ENCODE measurements at regions not wholly inside any gene's neighbourhood (a gene's known extent, or its start where the extent isn't known, plus 50 kb on each side); places are given as distances from the start of the nearest gene placed in this dataset.
"Not testable (repeated sequence)": the region's sequence is repeated elsewhere in the genome, so short reads cannot be mapped to it uniquely, and the experiment has no call there.

DNA sequence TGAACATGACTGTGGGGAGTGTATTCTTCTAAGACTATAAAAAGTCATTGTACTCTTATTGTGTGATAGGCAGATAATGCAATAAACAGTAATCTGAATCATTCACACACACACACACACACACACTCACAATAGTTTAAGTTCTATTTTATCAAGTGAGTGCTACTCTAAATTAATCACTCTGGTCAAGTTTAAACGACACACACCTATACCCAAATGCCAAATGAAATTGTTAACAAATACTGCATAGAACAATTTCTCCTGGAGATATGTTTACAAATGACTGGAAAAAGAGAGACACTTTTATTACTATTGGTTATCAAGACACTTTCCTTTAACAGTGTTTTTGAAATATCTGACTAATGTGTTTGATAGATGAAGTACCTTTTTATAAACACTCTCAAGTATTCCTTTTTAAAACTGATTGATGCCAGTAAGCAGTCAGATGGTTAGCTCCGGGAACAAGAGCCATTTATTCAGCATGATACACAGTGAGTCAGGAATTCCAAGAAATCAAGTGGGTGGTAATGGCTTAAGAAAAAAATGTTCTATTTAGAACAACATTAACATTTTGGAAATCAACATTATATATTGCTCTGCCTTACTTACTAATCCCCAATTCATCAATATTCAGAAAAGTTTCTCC lies 521.6 kb upstream of the ST8SIA4 start:
- no peak for DNase-seq
- intact Hi-C loops (cut with DNase I) = no loop called here

DNA sequence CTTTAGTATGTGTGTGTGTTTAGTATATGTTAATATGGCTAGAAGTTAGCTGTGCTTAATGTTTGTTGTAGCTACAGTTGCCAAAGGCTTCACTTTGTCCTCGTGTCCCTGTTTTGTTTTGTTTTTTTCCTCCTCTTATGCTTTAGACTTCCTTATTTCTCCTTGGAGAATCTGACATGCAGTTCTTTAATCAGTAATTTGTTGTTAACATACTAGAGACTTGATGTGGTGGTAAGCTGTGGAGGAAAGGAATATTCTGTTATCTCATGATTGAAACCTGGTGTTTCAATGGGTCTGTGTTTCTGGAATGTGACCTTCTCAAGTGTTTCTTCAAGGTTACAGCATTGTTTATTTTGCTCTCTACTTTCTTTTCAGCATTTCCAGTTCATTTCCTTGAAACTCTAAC lies 515.6 kb upstream of the ST8SIA4 start:
- intact Hi-C loops (cut with DNase I) = no loop called here
- no peak for DNase-seq

DNA sequence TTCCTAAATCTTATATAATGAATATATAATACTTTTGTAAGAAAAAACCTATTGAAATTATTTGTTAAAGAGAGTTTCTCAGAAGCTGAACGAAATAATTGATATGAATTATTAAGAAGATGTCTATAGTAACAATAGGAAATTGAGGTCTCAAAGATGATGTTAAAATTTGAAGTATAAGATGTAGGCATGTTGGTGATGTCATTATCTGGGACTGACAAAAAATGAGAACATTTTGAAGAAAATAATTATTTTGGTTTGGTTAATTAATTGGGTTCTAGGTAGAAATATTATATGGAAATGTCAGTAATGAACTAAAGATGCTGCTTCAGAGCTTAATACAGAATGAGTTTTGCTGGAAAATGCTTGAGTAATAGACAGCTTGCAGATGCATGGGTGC lies 501.4 kb upstream of the ST8SIA4 start:
- intact Hi-C loops (cut with DNase I) = no loop called here
- DNase-seq = no peak

DNA sequence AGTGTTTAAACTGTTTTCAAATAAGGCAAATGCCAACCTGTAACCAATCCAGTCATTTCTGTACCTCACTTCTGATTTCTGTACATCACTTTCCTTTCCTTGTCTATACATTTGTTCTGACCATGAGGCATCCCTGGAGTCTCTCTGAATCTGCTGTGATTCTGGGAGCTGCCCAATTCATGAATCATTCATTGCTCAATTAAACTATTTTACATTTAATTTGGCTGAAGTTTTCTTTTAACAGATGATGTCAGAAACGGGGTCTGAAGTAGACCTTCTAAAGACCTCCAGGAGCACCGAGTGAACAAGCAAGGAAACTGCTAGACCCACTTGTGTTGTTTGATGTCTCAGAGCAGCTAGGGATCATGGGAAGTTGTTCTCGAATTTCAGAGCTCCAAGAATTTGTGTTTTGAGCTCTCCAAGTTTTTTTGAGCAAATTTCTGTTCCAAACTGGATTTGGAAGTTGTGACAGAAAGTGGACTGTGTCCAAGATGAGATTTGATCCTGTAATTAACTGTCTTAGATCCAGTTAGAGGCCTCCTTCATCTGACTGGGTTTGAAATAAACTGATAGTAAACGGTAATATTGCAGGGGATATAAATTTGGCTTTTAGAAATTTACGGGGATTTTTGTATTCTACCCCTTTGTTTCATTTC lies 490.8 kb upstream of the ST8SIA4 start:
- DNase-seq = no peak
- intact Hi-C loops (cut with DNase I) = no loop called here

DNA sequence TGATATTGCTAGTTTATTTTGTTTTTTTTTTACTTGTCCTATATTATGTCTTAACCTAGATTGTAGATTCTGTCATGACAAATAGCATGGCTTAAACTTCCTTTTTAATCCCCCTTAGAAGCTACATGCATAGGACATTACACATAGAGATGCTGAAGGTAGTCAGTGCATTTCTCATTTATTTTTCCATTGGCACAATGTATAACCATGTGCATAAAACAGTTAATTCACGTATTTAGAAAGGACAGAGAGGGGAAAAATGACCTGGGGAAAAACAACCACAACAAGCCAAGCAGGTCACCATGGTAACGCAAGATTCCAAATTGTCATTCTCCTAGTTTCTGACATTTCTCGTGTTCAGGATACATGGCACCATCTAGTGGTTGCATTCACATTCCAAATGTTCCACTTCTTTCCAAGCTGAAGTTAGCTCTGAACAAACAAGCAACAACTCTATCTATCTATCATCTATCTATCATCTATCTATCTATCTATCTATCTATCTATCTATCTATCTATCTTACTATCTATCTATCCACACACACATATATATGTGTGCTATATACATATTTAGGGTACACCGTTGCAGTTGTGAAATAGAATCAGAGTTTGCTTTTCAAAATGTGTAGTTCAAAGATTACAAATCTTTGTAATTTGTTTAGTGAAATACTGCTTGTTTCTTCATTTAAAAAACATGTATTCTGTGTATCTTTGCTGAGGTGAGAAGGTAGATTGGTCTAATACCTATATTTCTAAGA lies 487.2 kb upstream of the ST8SIA4 start:
- no peak for DNase-seq
- intact Hi-C loops (cut with DNase I) = no loop called here

DNA sequence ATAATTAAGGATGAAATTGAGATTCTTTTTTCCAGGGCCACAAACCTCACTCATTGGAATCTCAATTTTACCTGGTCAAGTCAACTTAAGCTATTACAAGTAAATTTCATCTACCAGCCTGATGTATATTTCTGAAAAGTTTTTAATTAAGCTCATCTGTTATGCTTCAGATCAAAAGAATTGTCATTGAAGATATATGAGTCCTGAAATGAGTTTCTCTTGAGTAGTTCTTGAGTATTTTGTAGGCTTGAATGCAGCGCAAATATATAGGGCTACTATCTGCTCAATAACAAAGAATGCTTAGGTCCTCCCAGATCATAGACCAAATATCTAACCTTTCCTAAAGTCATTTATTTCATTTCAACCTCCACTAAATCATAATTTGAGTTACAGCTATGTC lies 482.2 kb upstream of the ST8SIA4 start:
- no peak for DNase-seq
- intact Hi-C loops (cut with DNase I) = no loop called here

DNA sequence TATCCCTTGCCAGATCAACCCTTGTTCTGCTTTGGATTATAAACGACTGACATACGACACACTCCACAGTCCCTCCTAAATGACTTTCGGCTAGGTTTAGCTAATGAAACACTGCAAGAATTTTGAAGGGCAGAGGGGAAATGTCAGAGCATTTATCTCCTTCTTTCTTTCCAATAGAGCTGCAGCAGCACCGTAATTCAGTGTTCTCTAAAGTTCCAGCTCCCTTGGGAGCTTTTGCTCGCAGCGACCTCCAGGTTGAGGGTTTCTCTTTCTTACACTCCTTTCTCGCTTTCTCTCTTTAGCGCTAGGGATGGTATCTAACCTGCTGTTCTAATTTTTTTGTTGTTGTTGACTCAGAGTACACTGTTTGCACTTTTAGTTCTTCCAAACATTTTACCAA lies 467.1 kb upstream of the ST8SIA4 start:
- DNase-seq = no peak
- intact Hi-C loops (cut with DNase I) = no loop called here

DNA sequence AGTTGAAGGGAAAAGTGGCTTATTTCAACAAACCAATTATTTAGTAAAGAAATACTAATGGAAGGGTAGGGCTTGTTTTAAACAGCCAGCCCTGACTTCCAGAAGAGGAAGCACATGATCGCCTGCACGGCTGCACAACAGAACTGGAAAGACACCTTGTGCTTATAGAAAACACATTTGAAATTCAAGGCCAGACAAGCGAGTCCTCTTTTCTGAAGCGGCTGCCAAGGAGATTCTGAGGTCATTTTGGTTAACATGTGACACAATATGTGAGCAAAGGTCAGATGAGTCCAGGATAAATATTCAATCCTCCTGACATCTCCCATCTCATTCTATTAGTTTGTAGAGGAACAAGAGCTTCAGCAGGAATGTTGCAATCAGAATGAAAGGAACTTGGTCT lies 461.4 kb upstream of the ST8SIA4 start:
- intact Hi-C loops (cut with DNase I) = no loop called here
- DNase-seq = peak in 1 of 10 donors; percentile 46

DNA sequence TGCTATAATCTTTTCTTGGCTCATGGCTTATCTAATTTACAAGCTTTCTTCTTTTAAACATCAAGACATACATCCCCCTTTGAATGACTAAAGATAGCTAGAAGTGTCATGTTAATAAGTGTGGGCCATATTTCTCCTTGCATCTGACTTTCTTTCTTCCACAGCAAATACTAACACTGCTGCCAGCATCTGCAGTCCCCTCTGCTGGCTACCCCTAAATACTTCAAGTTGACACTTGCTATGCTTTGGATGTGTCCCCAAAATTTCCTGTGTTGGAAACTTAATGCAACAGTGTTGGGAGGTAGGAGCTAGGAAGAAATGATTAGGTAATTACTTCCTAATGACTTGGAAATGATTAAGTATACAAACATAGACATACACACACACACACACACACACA lies 459.0 kb upstream of the ST8SIA4 start:
- DNase-seq = no peak
- intact Hi-C loops (cut with DNase I) = no loop called here

DNA sequence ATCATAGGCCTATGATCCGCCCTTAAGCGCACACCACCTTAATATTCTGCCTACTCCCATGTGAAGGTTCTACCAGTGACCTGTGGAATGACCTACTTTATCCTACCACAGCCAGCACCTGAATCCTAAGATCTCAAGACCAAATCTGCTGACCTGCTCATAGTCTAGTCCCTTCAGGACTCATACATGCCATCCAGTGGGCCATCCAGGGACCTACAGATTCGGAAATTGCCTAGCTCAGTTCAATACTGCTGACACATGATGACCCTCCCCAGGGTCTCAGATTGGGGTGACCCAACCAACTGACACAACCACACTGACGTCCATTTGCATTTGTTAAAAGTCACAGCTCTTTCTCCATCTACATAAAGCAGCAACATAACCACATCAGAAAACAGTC lies 443.8 kb upstream of the ST8SIA4 start:
- intact Hi-C loops (cut with DNase I) = no loop called here

DNA sequence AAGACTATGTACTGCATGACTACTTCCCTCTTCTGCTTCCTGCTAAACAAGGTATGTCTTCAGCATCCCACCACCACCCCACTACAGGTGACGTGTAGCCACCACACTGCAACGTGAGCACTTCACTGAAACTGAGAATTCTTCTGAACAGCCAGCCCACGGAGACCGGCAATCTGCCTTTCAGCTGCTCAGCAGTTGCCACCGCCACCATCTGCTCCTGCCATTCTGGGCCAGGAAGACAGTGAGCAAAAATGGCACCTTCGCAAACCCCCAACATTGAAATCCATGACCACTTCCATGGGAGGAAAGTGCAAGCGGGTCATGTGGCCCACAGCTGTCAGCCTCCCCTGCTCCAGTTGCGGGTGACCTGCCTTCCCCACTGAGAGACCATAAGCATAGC lies 443.4 kb upstream of the ST8SIA4 start:
- DNase-seq = peak in 3 of 10 donors; percentile 7 to 73 (median 69)
- intact Hi-C loops (cut with DNase I) = no loop called here

More for the DNA sequence above, 443.8 kb upstream of the ST8SIA4 start:
- DNase-seq = no peak

DNA sequence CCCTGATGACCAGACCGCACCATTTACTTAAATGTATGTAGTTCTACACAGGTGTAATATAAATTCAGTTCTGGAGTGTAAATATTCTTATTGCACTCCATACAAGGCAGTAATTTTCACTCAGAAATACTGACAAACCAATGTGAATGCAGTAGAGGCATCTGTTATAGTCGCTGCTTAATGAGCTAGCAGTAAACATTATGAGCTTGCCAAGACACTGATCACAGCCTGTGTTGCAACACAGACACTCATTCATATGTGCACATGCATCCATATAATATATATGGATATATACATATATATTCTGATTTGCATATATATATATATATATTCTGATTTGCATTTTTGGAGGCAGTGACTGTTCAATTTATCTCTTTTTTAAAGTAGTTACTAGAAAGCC lies 435.1 kb upstream of the ST8SIA4 start:
- intact Hi-C loops (cut with DNase I) = no loop called here
- no peak for DNase-seq

DNA sequence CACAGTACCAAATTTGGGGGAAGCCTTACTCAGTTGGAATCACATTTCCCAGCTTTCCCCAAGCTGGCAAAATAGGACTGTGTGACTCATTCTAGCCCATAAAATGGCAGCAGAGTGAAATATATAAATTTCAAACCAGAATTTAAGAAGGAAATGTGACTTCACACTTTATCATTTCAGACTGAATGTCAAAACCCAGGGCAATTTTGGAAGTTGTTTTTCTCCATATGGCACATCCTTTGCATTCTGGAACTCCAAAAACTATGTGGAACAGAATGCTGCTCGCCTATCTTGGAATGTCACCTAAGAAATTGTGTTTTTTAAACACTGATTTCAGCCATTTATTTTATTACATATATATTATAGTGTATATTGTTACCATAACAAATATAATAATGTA lies 424.7 kb upstream of the ST8SIA4 start:
- no peak for DNase-seq
- intact Hi-C loops (cut with DNase I) = no loop called here

DNA sequence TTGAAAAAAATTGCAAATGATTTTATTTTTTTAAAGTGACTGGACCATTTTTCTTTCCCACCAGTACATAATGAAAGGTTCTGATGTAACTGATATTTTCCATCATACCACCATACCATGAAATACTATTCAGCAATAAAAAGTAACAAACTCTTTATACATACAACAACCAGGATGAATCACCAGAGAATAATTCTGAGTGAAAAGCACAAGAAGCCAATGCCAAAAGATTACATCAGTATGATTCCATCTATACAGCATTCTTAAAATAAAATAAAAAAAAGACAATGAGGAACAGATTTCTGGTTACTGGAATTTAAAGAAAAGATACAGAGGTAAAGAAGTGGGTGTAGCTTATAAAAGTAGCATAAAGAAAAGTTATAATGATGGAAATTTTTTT lies 423.7 kb upstream of the ST8SIA4 start:
- no peak for DNase-seq
- intact Hi-C loops (cut with DNase I) = no loop called here

DNA sequence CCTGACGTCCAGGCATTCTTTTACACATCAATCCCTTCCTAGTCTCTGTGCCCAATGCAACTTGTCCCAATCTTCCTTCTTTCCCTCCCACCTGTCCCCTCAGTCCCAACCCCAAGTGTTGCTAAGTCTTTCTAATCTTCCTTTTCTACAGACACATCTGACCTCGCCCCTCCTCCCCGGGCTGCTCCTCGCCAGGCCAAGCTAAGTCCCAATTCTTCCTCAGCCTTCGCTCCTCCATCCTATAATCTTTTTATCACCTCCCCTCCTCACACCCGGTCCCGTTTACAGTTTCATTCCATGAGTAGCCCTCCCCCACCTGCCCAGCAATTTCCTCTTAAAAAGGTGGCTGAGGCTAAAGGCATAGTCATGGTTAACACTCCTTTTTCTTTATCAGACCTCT lies 413.3 kb upstream of the ST8SIA4 start:
- DNase-seq; intact Hi-C loops (cut with DNase I): not testable (repeated sequence)

DNA sequence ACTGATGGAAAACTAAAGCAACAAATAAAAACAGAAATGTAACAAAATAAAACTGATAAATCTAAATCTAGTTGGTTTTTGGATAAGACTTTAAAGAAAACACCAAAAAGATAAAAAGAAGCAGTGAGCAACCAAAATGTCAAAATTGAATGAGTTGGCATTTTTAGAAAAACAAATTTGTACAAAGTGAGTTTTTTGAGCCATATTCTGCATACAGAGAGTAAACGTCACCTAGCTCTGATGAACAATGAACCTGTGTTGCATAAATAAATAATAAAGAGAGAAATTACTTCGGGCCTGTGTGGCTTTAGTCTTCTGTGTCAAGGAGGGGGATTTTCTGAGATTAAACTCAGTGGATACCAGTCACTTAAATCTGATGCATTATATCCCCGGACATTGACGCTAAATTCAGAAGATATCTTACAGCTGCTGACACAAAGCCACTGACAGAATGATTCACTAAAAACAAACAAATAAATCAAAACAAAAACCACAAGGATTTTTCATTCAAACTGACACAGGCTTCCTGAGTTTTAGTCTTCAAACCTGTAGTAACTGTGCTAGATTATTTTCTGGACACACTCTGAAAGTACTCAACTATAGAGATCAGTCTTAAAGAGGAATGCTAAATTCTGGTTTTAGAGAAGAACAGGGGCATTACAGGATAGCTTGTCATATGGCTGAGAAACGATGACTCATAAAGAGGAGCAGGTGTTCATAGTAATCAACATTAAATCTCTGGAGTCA lies 403.5 kb upstream of the ST8SIA4 start:
- intact Hi-C loops (cut with DNase I) = no loop called here

DNA sequence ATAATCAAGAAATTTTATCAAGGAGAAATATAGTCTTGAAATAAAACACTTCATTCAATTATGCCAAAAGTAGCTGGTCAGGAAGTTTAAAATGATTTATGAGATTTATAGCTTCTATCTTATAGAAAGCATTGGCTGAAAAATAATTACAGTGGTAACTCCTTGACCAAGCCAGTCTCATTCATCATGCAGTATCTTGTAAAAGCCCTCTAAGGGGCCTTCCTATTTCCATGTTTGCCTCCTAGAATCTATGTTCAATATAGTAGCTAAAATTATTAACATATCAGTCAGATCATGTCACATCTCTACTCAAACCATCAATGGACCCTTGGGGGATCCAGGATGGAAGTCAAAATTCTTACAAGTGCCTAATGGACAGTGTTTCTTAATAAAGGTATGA lies 393.4 kb upstream of the ST8SIA4 start:
- DNase-seq = no peak
- intact Hi-C loops (cut with DNase I) = no loop called here

More for the DNA sequence above, 403.5 kb upstream of the ST8SIA4 start:
- no peak for DNase-seq

DNA sequence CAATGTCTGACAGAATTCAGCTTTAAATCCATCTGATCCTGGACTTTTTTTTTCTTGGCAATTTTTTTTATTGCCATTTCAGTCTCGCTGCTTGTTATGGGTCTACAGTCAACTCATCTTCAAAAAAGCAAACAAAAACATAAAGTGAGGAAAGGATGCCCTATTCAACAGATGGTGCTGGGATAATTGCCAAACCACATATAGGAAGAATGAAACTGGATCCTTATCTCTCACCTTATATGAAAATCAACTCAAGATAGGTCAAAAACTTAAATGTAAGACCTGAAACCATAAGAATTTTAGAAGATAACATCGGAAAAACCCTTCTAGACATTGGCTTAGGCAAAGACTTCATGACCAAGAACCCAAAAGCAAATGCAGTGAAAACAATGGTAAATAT lies 389.1 kb upstream of the ST8SIA4 start:
- intact Hi-C loops (cut with DNase I) = no loop called here
- DNase-seq = no peak

DNA sequence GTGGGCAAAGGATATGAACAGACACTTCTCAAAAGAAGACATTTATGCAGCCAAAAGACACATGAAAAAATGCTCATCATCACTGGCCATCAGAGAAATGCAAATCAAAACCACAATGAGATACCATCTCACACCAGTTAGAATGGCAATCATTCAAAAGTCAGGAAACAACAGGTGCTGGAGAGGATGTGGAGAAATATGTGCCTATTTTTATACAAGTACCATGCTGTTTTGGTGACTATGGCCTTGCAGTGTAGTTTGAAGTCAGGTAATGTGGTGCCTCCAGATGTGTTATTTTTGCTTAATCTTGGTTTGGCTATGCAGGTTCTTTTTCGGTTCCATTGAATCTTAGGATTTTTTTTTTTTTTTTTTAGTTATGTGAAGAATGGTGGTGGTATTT lies 387.7 kb upstream of the ST8SIA4 start:
- DNase-seq; intact Hi-C loops (cut with DNase I): not testable (repeated sequence)

DNA sequence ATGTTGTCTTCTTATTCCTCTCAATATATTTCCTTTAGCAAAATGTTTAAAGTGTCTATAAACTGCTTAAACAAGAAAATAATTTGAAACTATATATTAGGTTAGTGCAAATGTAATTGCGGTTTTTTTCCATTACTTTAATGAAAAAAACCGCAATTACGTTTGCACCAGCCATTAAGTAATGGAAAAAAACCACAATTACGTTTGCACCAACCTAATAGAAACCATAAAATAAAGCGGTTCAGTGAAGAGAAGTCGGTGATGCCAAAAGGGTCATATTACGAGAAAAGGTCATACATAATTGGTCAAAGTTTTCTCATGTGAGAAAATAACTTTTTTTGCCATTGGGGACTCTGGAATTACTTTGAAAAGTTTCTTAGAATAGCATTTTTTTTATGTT lies 385.6 kb upstream of the ST8SIA4 start:
- intact Hi-C loops (cut with DNase I) = no loop called here
- no peak for DNase-seq

DNA sequence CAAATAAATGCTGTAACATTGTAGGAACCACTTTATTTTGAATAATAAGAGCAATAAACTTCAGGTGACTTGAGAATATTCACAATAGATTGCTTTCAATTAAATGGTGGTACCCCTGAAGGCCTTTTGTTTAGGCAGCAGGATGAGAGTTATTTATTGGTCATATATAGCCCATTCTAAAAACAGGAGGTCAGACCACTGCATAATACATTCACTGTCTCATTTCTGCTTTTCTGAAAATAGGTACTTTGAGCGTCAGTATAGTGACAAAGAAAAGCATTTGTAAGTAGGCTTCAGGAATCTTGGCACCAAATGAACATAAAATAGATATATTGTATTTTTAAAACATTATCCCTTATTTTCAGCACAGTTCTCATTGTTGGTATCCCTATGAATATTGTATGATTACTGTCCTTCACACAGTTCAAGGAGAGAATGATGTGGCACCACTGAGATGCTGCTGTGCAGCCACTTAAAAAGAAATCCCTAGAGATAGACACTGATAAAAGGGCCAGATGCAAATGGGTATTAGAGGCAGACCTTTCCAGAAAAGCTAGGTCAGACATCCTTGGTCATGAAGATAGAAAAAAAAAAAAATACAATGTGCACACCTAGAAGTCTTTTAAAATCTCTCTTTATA lies 381.8 kb upstream of the ST8SIA4 start:
- DNase-seq = no peak
- intact Hi-C loops (cut with DNase I) = no loop called here
